ENCODE measurements at regions not wholly inside any gene's neighbourhood (a gene's known extent, or its start where the extent isn't known, plus 50 kb on each side); places are given as distances from the start of the nearest gene placed in this dataset.

DNA sequence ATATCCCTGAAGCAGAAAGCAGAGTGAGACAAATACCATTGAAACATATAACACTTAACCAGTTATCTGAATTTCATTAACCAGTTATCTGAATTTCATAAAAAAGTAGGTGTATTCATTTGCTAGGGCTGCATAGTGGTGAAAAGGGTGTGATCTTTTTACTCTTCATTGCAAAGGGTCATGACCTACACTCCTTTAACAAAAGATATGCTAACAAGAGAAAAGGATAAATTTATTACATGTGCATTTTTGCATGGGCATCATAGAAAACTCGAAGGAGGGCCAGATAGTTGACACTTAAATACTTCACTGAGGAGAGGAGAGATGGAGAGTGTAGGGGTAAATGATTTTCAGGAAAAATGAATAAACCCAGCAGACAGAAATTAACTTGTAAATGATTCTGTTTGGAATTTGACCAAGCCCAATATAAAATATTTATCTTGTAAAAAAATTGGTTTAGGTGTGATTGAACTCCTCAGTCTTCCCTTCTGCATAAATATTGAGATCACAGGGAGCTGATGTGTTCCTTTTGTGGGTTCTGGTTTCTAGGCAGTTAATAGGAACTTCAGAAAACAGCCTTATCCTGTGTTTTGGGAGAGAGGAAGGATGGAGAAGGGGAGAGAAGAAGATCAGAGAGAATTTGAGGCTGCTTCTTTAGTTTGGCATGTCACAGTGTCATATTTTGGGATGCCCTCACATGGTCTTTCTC lies 372.5 kb upstream of the SYT4 start:
- no peak for DNase-seq
- TF ChIP-seq, protein P1, sequence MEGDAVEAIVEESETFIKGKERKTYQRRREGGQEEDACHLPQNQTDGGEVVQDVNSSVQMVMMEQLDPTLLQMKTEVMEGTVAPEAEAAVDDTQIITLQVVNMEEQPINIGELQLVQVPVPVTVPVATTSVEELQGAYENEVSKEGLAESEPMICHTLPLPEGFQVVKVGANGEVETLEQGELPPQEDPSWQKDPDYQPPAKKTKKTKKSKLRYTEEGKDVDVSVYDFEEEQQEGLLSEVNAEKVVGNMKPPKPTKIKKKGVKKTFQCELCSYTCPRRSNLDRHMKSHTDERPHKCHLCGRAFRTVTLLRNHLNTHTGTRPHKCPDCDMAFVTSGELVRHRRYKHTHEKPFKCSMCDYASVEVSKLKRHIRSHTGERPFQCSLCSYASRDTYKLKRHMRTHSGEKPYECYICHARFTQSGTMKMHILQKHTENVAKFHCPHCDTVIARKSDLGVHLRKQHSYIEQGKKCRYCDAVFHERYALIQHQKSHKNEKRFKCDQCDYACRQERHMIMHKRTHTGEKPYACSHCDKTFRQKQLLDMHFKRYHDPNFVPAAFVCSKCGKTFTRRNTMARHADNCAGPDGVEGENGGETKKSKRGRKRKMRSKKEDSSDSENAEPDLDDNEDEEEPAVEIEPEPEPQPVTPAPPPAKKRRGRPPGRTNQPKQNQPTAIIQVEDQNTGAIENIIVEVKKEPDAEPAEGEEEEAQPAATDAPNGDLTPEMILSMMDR (conservative IDR thresholded peaks at IDR 0.05) = no peak
- H3K27ac Mint-ChIP-seq = no peak overlapping the region
- H3K27ac ChIP-seq (ENCODE audit: low read depth, low read length) = no peak overlapping the region
- no peaks in the 10 kb centered on the region for H3K27me3 Mint-ChIP-seq (ENCODE audit: insufficient read depth)
- no peaks in the 10 kb centered on the region for H3K27me3 ChIP-seq (ENCODE audit: control insufficient read depth, insufficient read depth, low read length, poor library complexity, severe bottlenecking)
- H3K9me3 Mint-ChIP-seq = peaks cover 35% of the 10 kb centered on the region
- peaks cover 32% of the 10 kb centered on the region for H3K9me3 ChIP-seq (ENCODE audit: control insufficient read depth, low read length)
- H3K36me3 ChIP-seq (ENCODE audit: control insufficient read depth, insufficient read depth, low read length) = no peaks in the 10 kb centered on the region
- no peak overlapping the region for H3K4me3 Mint-ChIP-seq
- 78 to 79% methylated on average over 1 of the region's 1 CpG for WGBS, 2 experiments (ENCODE audit: insufficient coverage in 1 of 2, insufficient read length in 1 of 2)
- peaks cover 3% of the 10 kb centered on the region for H3K4me1 ChIP-seq (ENCODE audit: control insufficient read depth, insufficient read depth, low read length)
- no peak overlapping the region for H3K9ac ChIP-seq (ENCODE audit: extremely low read depth, low read length, poor library complexity, severe bottlenecking)
- no peak overlapping the region for H3K4me3 ChIP-seq (ENCODE audit: low read length)
- H3K4me1 Mint-ChIP-seq = peaks cover 14% of the 10 kb centered on the region
- H3K36me3 Mint-ChIP-seq (ENCODE audit: low read depth) = peaks cover 3% of the 10 kb centered on the region

DNA sequence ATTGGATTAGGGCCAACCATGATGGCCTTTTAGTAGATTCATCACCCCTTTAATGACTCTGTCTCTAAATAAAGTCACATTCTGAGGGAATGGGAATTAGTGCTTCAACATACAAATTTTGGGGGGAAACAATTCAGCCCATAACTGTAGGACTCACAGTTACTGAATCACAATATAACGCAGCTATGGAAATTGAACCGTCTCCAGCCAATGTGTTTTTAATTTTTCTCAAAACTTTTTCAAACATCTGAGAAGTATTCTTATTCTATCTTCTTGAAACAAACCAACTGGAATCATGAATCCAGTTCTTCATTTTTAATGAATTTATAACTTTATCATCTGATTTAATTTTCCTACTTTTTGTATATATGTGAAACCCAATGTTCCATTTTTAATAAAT lies 373.1 kb upstream of the SYT4 start:
- peaks cover 3% of the 10 kb centered on the region for H3K4me1 ChIP-seq (ENCODE audit: control insufficient read depth, insufficient read depth, low read length)
- H3K27ac ChIP-seq (ENCODE audit: low read depth, low read length) = no peak overlapping the region
- Mint-ChIP-seq H3K36me3 (ENCODE audit: low read depth) (peaks cover 3% of the 10 kb centered on the region), H3K27ac (no peak overlapping the region), H3K4me3 (no peak overlapping the region), H3K9me3 (peaks cover 38% of the 10 kb centered on the region), H3K4me1 (peaks cover 14% of the 10 kb centered on the region), H3K27me3 (ENCODE audit: insufficient read depth) (no peaks in the 10 kb centered on the region)
- whole genome bisulfite sequencing, 2 experiments (ENCODE audit: insufficient coverage in 1 of 2, insufficient read length in 1 of 2) = 29 to 38% methylated on average over 1 of the region's 2 CpGs
- H3K27me3 ChIP-seq (ENCODE audit: control insufficient read depth, insufficient read depth, low read length, poor library complexity, severe bottlenecking) = no peaks in the 10 kb centered on the region
- TF ChIP-seq, protein P1 (conservative IDR thresholded peaks at IDR 0.05) = no peak
- no peaks in the 10 kb centered on the region for H3K36me3 ChIP-seq (ENCODE audit: control insufficient read depth, insufficient read depth, low read length)
- DNase-seq = no peak
- H3K4me3 ChIP-seq (ENCODE audit: low read length) = peak overlapping the region; percentile 57
- H3K9ac ChIP-seq (ENCODE audit: extremely low read depth, low read length, poor library complexity, severe bottlenecking) = no peak overlapping the region
- H3K9me3 ChIP-seq (ENCODE audit: control insufficient read depth, low read length) = peaks cover 35% of the 10 kb centered on the region

DNA sequence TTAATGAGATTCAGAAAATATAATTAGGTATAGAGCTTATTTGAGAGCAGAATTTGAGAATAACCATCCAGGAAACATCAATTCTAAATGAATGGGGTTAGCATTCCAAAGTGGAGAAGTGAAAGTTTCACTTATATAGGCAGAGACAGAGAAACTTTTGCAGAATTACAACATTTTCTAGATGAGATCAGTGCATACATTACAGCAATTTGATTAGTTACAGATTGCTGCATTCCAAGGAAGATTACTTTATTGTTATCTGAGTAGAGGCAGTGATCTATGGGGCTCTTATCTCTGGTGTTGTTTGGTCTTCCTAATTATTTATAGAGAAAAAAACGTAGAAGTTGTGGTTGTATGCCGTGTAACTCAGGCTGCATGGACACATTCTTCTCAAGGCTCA lies 373.8 kb upstream of the SYT4 start:
- Mint-ChIP-seq H3K9me3 (peaks cover 38% of the 10 kb centered on the region), H3K27ac (no peak overlapping the region), H3K27me3 (ENCODE audit: insufficient read depth) (no peaks in the 10 kb centered on the region), H3K4me3 (no peak overlapping the region), H3K36me3 (ENCODE audit: low read depth) (peaks cover 3% of the 10 kb centered on the region), H3K4me1 (peaks cover 15% of the 10 kb centered on the region)
- Histone ChIP-seq H3K27ac (ENCODE audit: low read depth, low read length) (no peak overlapping the region), H3K4me1 (ENCODE audit: control insufficient read depth, insufficient read depth, low read length) (peaks cover 3% of the 10 kb centered on the region), H3K36me3 (ENCODE audit: control insufficient read depth, insufficient read depth, low read length) (no peaks in the 10 kb centered on the region), H3K9ac (ENCODE audit: extremely low read depth, low read length, poor library complexity, severe bottlenecking) (no peak overlapping the region), H3K9me3 (ENCODE audit: control insufficient read depth, low read length) (peaks cover 35% of the 10 kb centered on the region), H3K4me3 (ENCODE audit: low read length) (peak overlapping the region; percentile 66), H3K27me3 (ENCODE audit: control insufficient read depth, insufficient read depth, low read length, poor library complexity, severe bottlenecking) (no peaks in the 10 kb centered on the region)
- TF ChIP-seq, protein P1 (conservative IDR thresholded peaks at IDR 0.05) = no peak
- no CpG with 5 or more reads among the region's 2 CpGs for WGBS, 2 experiments (ENCODE audit: insufficient coverage in 1 of 2, insufficient read length in 1 of 2)
- DNase-seq = no peak

Data from endodermal cell (in vitro differentiated cells).